ENCODE measurements at regions not wholly inside any gene's neighbourhood (a gene's known extent, or its start where the extent isn't known, plus 50 kb on each side); places are given as distances from the start of the nearest gene placed in this dataset.

- TF ChIP-seq CTCF (IDR thresholded peaks at IDR 0.05) (no peak), CREB1 (CRISPR knock-in tag; IDR thresholded peaks at IDR 0.05) (no peak), GABPB1 (CRISPR knock-in tag; IDR thresholded peaks at IDR 0.05) (no peak), SP1 (CRISPR knock-in tag; conservative IDR thresholded peaks at IDR 0.05) (no peak), FOXK1 (CRISPR knock-in tag; IDR thresholded peaks at IDR 0.05) (no peak), ZNF138 (CRISPR knock-in tag; conservative IDR thresholded peaks at IDR 0.05) (no peak), AR (CRISPR knock-in tag; IDR thresholded peaks at IDR 0.05) (no peak), USF1 (CRISPR knock-in tag; IDR thresholded peaks at IDR 0.05) (no peak), TCF7 (CRISPR knock-in tag; IDR thresholded peaks at IDR 0.05; ENCODE audit: low read depth) (no peak), ATF1 (CRISPR knock-in tag; IDR thresholded peaks at IDR 0.05) (no peak), MAX (CRISPR knock-in tag; IDR thresholded peaks at IDR 0.05) (no peak)
Measured at GRCh38 chr19:33916792-33917191, 120.1 kb downstream of the KCTD15 start.
